Activated CD8-positive, alpha-beta memory T cell treated with anti-CD3 and anti-CD28 coated beads for 48 hours (primary cell): ENCODE measurements at regions not wholly inside any gene's neighbourhood (a gene's known extent, or its start where the extent isn't known, plus 50 kb on each side); places are given as distances from the start of the nearest gene placed in this dataset.

Source experiments
- DNase-seq, 3 experiments: peaks; one replicate each; pipeline ENCODE4 v3.0.0-alpha.2; 2020; ENCODE audit warnings: low read depth in 2 of 3, low spot score in 2 of 3

- no peak for DNase-seq
Measured at GRCh38 chr16:6447021-6447790, 885.4 kb upstream of the RBFOX1 start.

GRCh38 chr16:6446370-6446769 is 886.3 kb upstream of the RBFOX1 start:
- no peak for DNase-seq

GRCh38 chr16:6439129-6439528 is 893.5 kb upstream of the RBFOX1 start:
- no peak for DNase-seq

GRCh38 chr16:6428861-6429260 is 903.8 kb upstream of the RBFOX1 start:
- DNase-seq: no peak

- no peak for DNase-seq
Measured at GRCh38 chr16:6427621-6428020, 905.0 kb upstream of the RBFOX1 start.

GRCh38 chr16:6407596-6407995 is 925.0 kb upstream of the RBFOX1 start:
- no peak for DNase-seq

GRCh38 chr16:6406028-6406427 is 926.6 kb upstream of the RBFOX1 start:
- no peak for DNase-seq

GRCh38 chr16:6382924-6383459 is 949.7 kb upstream of the RBFOX1 start:
- DNase-seq: no peak

- no peak for DNase-seq
Measured at GRCh38 chr16:6381896-6382295, 950.7 kb upstream of the RBFOX1 start.

GRCh38 chr16:6377956-6378355 is 954.7 kb upstream of the RBFOX1 start:
- no peak for DNase-seq

GRCh38 chr16:6375465-6376075 is 957.1 kb upstream of the RBFOX1 start:
- DNase-seq: no peak

- DNase-seq: no peak
Measured at GRCh38 chr16:6374821-6375220, 957.8 kb upstream of the RBFOX1 start.

GRCh38 chr16:6364846-6365245 is 967.8 kb upstream of the RBFOX1 start:
- no peak for DNase-seq

GRCh38 chr16:6363896-6364607 is 968.6 kb upstream of the RBFOX1 start:
- no peak for DNase-seq

- no peak for DNase-seq
Measured at GRCh38 chr16:6363396-6363795, 969.2 kb upstream of the RBFOX1 start.

- no peak for DNase-seq
Measured at GRCh38 chr16:6362321-6362720, 970.3 kb upstream of the RBFOX1 start.

- no peak for DNase-seq
Measured at GRCh38 chr16:6360641-6361040, 972.0 kb upstream of the RBFOX1 start.

- no peak for DNase-seq
Measured at GRCh38 chr16:6356911-6357310, 975.7 kb upstream of the RBFOX1 start.

- no peak for DNase-seq
Measured at GRCh38 chr16:6349725-6350124, 982.9 kb upstream of the RBFOX1 start.

GRCh38 chr16:6345090-6345489 is 987.6 kb upstream of the RBFOX1 start:
- DNase-seq: no peak

- no peak for DNase-seq
Measured at GRCh38 chr16:6343157-6343556, 989.5 kb upstream of the RBFOX1 start.

- no peak for DNase-seq
Measured at GRCh38 chr16:6341981-6342380, 990.7 kb upstream of the RBFOX1 start.
